Keratinocyte (primary cell): ENCODE measurements at regions not wholly inside any gene's neighbourhood (a gene's known extent, or its start where the extent isn't known, plus 50 kb on each side); places are given as distances from the start of the nearest gene placed in this dataset.

Experiments
- DNase-seq: peaks from one replicate; pipeline ENCODE4 v3.0.0-alpha.2; 2011; ENCODE audit warnings: low read depth, missing footprints, low spot score
- FAIRE-seq: peaks from 2 replicates; lab custom pipeline; 2011; peaks lifted over from hg19 to GRCh38; lab: Jason Lieb, UNC
- H2AFZ ChIP-seq: 2 replicates; pipeline ENCODE4 v1.6.0; 2012; ENCODE audit warnings: low read length, control low read depth, inconsistent platforms; ENCODE audit not compliant: control insufficient read depth
- H3K27ac ChIP-seq: 2 replicates; pipeline ENCODE4 v1.5.1; 2011; ENCODE audit warnings: low read length; ENCODE audit not compliant: control insufficient read depth, insufficient read depth
- H3K27me3 ChIP-seq: 3 replicates; pipeline ENCODE4 v1.6.0; 2011; ENCODE audit warnings: low read length; ENCODE audit not compliant: control insufficient read depth, insufficient read depth; ENCODE audit errors: extremely low read depth
- H3K36me3 ChIP-seq, 2 experiments: 2 replicates in 1 of 2; 3 replicates in 1 of 2; pipeline ENCODE4 v1.5.1; 2011; ENCODE audit warnings: low read length in 2 of 2, mild to moderate bottlenecking in 1 of 2; ENCODE audit not compliant: control insufficient read depth in 2 of 2, insufficient read depth in 2 of 2; ENCODE audit errors: extremely low read depth in 1 of 2
- H3K4me1 ChIP-seq: 3 replicates; pipeline ENCODE4 v1.5.1; 2011; ENCODE audit warnings: low read length; ENCODE audit not compliant: control insufficient read depth, insufficient read depth; ENCODE audit errors: extremely low read depth
- H3K4me2 ChIP-seq: 3 replicates; pipeline ENCODE4 v1.6.0; 2011; ENCODE audit warnings: low read depth, low read length; ENCODE audit not compliant: control insufficient read depth, insufficient read depth; ENCODE audit errors: extremely low read depth
- H3K4me3 ChIP-seq, 3 experiments: fragments of 200-600 bp in 1 of 3; sonication (generic) in 1 of 3; 2 replicates in 2 of 3; 3 replicates in 1 of 3; pipeline ENCODE4 v1.5.1; 2011 to 2016; ENCODE audit warnings: low read length in 3 of 3, mild to moderate bottlenecking in 3 of 3, control low read depth in 2 of 3, inconsistent platforms in 1 of 3, low read depth in 1 of 3, mixed read lengths in 1 of 3, mixed run types in 1 of 3, moderate library complexity in 1 of 3; ENCODE audit not compliant: control insufficient read depth in 2 of 3, insufficient read depth in 2 of 3; ENCODE audit errors: extremely low read depth in 1 of 3
- H3K79me2 ChIP-seq: 2 replicates; pipeline ENCODE4 v1.6.0; 2012; ENCODE audit warnings: low read length; ENCODE audit not compliant: control insufficient read depth, insufficient read depth
- H3K9ac ChIP-seq: 3 replicates; pipeline ENCODE4 v1.6.0; 2011; ENCODE audit warnings: low read length; ENCODE audit not compliant: control insufficient read depth, insufficient read depth; ENCODE audit errors: extremely low read depth
- H3K9me1 ChIP-seq: 3 replicates; pipeline ENCODE4 v1.6.0; 2011; ENCODE audit warnings: low read length; ENCODE audit not compliant: control insufficient read depth, insufficient read depth; ENCODE audit errors: extremely low read depth
- H3K9me3 ChIP-seq: 2 replicates; pipeline ENCODE4 v1.5.1; 2012; ENCODE audit warnings: low read depth, low read length; ENCODE audit not compliant: control insufficient read depth
- H4K20me1 ChIP-seq: 3 replicates; pipeline ENCODE4 v1.6.0; 2011; ENCODE audit warnings: low read length; ENCODE audit not compliant: control insufficient read depth, insufficient read depth; ENCODE audit errors: extremely low read depth
- EZH2 ChIP-seq: IDR thresholded peaks from one replicate; pipeline ENCODE4 v1.6.1; 2012; ENCODE audit warnings: inconsistent platforms, mild to moderate bottlenecking, low read length, moderate library complexity
- dilution Hi-C: fragments of 300-500 bp; cut with MboI; formaldehyde crosslinking; loops from one replicate; pipeline ENCODE4 v1.7.0; 2020; ENCODE audit warnings: low sequenced_read_pairs; ENCODE audit not compliant: extremely low pct_ligation_motif_present
- TF ChIP-seq, protein P1 (sequence below), 3 experiments: IDR thresholded peaks in 1 of 3; conservative IDR thresholded peaks in 1 of 3; optimal IDR thresholded peaks in 1 of 3; 2 replicates in 2 of 3; 3 replicates in 1 of 3; pipeline versions ENCODE3 to v1.5.1; 2011; ENCODE audit warnings: low read length in 3 of 3, mild to moderate bottlenecking in 3 of 3, moderate library complexity in 2 of 3, control low read depth in 1 of 3, inconsistent platforms in 1 of 3; ENCODE audit not compliant: insufficient read depth in 2 of 3; ENCODE audit errors: extremely low read depth in 1 of 3

DNA sequence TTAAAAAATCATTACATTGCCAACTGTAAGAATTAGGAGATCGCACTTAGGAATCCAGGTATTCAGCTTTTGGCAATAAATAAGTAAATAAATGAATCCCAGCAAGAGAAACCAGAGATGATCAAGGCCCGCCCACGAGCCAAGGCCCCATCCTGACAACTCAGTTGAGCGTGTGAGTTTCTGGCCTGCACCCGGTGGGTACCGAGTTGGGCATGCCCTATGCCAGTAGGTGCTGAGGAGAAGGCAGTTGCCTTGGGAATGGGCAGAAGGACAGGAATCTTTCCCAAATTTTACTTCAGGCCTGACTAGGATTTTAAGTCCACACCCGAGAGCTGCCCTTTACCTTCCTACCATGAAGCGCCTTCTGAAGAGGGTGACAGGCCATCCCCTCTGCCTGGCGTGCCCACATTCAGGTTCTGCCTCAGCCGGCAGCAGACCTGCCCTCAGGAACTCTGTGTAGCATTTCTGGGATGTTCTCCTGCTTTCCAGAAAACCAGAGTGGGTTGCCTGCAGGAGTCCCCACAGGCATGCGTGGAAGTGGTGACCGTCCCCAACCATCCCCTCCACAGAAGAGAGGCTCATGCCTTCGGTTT, 99.3 kb upstream of the ALDH1A3 start:
- no peaks in the 10 kb centered on the region for H3K79me2 ChIP-seq
- dilution Hi-C loops: no loop called here
- H3K9me1 ChIP-seq: no peaks in the 10 kb centered on the region
- peaks cover 2% of the 10 kb centered on the region for H3K4me1 ChIP-seq
- H3K9ac ChIP-seq: no peak overlapping the region
- no peaks in the 10 kb centered on the region for H3K9me3 ChIP-seq
- H3K27ac ChIP-seq: no peak overlapping the region
- FAIRE-seq (no peak), DNase-seq (no peak)
- H3K27me3 ChIP-seq: no peaks in the 10 kb centered on the region
- H4K20me1 ChIP-seq: no peaks in the 10 kb centered on the region
- H3K4me2 ChIP-seq: no peak overlapping the region
- TF ChIP-seq, protein P1, sequence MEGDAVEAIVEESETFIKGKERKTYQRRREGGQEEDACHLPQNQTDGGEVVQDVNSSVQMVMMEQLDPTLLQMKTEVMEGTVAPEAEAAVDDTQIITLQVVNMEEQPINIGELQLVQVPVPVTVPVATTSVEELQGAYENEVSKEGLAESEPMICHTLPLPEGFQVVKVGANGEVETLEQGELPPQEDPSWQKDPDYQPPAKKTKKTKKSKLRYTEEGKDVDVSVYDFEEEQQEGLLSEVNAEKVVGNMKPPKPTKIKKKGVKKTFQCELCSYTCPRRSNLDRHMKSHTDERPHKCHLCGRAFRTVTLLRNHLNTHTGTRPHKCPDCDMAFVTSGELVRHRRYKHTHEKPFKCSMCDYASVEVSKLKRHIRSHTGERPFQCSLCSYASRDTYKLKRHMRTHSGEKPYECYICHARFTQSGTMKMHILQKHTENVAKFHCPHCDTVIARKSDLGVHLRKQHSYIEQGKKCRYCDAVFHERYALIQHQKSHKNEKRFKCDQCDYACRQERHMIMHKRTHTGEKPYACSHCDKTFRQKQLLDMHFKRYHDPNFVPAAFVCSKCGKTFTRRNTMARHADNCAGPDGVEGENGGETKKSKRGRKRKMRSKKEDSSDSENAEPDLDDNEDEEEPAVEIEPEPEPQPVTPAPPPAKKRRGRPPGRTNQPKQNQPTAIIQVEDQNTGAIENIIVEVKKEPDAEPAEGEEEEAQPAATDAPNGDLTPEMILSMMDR (optimal IDR thresholded peaks at IDR 0.05 in 1 of 3, IDR thresholded peaks at IDR 0.05 in 1 of 3, conservative IDR thresholded peaks at IDR 0.05 in 1 of 3; ENCODE audit: extremely low read depth in 1 of 3, insufficient read depth in 2 of 3, low read length in 3 of 3): no peak
- TF ChIP-seq EZH2: no peak
- H3K4me3 ChIP-seq: no peak overlapping the region
- H2AFZ ChIP-seq: no peak overlapping the region
- H3K36me3 ChIP-seq: no peaks in the 10 kb centered on the region

DNA sequence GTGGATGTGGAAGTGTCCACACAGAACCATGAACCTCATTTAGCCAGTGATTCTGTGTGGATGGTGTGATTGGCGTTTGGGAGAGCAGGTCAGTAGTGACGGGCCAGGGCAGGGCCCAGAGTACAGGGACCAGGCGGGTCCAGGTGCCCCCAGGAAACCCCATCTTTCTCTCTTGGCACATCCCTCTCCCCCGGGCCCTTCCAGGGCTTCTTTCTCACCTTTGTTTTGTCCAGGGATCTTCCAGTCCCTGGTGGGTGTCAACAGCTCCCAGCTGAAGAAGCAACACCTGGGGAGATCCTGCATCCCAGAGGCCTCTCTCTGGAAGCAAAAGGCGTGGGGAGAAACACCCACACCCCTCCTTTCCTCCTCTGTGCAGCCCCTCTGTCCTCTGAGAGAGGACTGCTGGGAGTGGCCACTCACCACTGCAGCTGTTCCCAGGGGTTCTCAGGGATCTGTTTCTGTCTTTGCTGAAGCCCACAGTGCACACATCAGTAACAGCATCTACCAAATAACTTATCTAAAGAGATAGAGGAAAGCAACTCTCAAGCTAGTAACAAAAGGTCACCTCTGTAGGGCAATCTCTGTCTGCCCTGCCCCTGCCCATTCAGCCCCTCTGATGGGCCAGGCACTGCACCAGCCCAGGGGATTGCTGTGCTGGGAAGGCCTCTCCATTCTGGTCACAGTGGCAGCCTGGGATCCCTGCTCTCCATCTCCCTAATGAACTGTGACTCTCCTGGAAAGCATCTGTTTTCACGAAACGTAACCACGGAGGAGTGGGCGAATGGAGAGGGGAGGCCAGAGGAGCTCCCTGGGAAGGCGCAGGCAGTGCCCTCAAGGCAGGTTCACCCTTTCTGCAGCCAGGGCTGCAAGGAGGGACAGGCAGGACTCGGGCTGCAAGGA, 98.3 kb upstream of the ALDH1A3 start:
- Histone ChIP-seq H4K20me1 (no peaks in the 10 kb centered on the region), H3K9me3 (no peaks in the 10 kb centered on the region), H3K79me2 (no peaks in the 10 kb centered on the region), H3K9me1 (no peaks in the 10 kb centered on the region), H3K4me1 (peaks cover 2% of the 10 kb centered on the region), H3K36me3 (no peaks in the 10 kb centered on the region), H2AFZ (no peak overlapping the region), H3K27me3 (no peaks in the 10 kb centered on the region), H3K9ac (no peak overlapping the region), H3K4me2 (no peak overlapping the region), H3K27ac (no peak overlapping the region), H3K4me3 (no peak overlapping the region)
- DNase-seq: no peak
- no peak for FAIRE-seq
- no peak for TF ChIP-seq EZH2
- TF ChIP-seq, protein P1 (optimal IDR thresholded peaks at IDR 0.05 in 1 of 3, IDR thresholded peaks at IDR 0.05 in 1 of 3, conservative IDR thresholded peaks at IDR 0.05 in 1 of 3; ENCODE audit: extremely low read depth in 1 of 3, insufficient read depth in 2 of 3, low read length in 3 of 3): no peak
- dilution Hi-C loops: no loop called here
